ENCODE measurements at regions not wholly inside any gene's neighbourhood (a gene's known extent, or its start where the extent isn't known, plus 50 kb on each side); places are given as distances from the start of the nearest gene placed in this dataset.

DNA sequence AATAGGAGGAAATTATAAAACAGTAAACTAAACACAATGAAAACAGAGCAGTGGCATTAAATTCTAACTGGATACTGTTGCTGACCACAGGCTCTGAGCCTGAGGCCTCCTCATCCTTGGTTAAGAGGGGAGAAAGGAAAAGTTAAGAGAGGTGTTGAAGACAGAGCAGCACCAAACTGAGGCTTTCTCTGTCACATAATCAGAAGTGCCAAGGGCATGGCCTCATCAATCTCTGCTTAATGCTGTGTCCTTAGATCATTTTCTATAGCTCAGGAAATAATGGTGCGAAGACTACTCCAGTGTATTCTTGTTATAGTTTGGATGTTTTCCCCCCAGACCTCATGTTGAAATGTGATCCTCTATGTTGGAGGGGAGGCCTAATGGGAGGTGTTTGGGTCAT is 160.9 kb upstream of the SLC1A4 start:
- no peak overlapping the region for H3K9ac ChIP-seq (ENCODE audit: insufficient read length, low read depth)
- no peak overlapping the region for H3K4me3 ChIP-seq (ENCODE audit: insufficient read length, low read depth)
- TF ChIP-seq SUZ12 (IDR thresholded peaks at IDR 0.05; ENCODE audit: extremely low read depth, insufficient read depth, insufficient read length) (no peak), YY1 (IDR thresholded peaks at IDR 0.05; ENCODE audit: insufficient read depth, insufficient read length) (no peak), ZNF274 (IDR thresholded peaks at IDR 0.05; ENCODE audit: low read depth, low read length) (no peak)
- DNase-seq (ENCODE audit: low read depth, low spot score), result no peak
- H3K36me3 ChIP-seq (ENCODE audit: insufficient read depth, insufficient read length, low read length), result no peaks in the 10 kb centered on the region
- peaks cover 4% of the 10 kb centered on the region for H3K4me1 ChIP-seq (ENCODE audit: insufficient read depth, insufficient read length)
- peaks cover 7% of the 10 kb centered on the region for H3K27me3 ChIP-seq (ENCODE audit: insufficient read depth, insufficient read length)
- H3K9me3 ChIP-seq (ENCODE audit: insufficient read depth, low read length), result no peaks in the 10 kb centered on the region

DNA sequence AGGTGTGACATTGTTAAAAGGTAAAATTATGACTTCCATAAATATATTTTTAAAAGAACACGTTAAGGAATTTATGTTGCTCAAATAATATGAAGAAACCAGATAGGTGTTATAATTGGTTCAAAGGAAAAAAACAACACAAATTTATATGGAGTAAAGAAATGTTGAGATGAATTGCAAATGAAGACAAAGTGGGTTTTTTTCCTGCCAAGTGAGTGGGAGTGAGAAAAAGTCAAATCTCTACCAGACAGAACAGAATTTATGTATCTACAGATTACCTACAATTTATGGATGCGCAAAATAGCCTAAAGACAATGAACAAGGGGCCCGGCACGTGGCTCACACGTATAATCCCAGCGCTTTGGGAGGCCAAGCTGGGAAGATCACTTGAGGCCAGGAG is 159.7 kb upstream of the SLC1A4 start:
- H3K4me1 ChIP-seq (ENCODE audit: insufficient read depth, insufficient read length), result peaks cover 2% of the 10 kb centered on the region
- H3K9ac ChIP-seq (ENCODE audit: insufficient read length, low read depth), result no peak overlapping the region
- TF ChIP-seq SUZ12 (IDR thresholded peaks at IDR 0.05; ENCODE audit: extremely low read depth, insufficient read depth, insufficient read length) (no peak), YY1 (IDR thresholded peaks at IDR 0.05; ENCODE audit: insufficient read depth, insufficient read length) (no peak), ZNF274 (IDR thresholded peaks at IDR 0.05; ENCODE audit: low read depth, low read length) (no peak)
- no peaks in the 10 kb centered on the region for H3K36me3 ChIP-seq (ENCODE audit: insufficient read depth, insufficient read length, low read length)
- H3K4me3 ChIP-seq (ENCODE audit: insufficient read length, low read depth), result no peak overlapping the region
- H3K9me3 ChIP-seq (ENCODE audit: insufficient read depth, low read length), result no peaks in the 10 kb centered on the region
- DNase-seq (ENCODE audit: low read depth, low spot score), result no peak
- peaks cover 7% of the 10 kb centered on the region for H3K27me3 ChIP-seq (ENCODE audit: insufficient read depth, insufficient read length)

DNA sequence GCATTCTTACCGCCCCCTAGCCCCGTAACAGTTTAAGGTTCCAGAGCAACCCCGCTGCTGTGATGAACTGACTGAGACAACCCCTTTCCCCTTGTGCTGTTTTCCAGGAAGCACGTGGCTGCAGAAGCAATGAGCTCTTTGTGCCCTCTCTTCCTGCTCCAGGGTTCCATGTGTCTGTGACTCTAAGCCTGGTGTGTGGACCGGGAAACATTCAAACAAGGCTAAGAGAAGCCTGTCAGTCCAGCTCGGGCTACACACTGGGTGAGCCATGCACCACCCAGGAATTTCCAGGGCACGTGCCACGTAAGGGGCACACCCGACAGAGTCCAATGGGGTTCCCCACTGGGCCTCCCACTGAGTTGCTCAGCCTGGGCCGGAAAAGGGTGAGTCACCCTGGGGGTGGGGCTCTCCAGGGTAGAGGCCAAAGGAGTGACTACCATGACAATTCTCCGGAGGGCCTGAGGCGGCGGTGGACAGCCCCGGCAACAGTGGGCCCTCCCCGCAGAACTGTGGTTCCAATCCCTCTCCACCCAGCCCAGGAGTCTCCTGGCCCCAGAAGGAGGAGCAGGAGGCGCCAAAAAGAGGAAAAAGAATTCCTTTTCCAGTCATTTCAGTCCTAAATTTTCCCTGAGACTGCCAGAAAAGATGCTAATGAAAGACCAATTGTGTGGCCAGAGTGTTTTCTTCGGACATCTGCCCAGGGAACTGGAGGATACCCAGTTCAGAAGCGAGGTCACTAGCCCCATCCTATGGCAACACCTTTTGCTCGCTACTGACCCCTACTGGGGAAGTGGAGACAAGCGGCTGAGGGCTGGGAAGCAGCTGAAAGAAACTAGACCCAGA is 157.8 kb upstream of the SLC1A4 start:
- peak overlapping the region; percentile 1 for H3K9ac ChIP-seq (ENCODE audit: insufficient read length, low read depth)
- H3K27me3 ChIP-seq (ENCODE audit: insufficient read depth, insufficient read length), result no peaks in the 10 kb centered on the region
- no peaks in the 10 kb centered on the region for H3K36me3 ChIP-seq (ENCODE audit: insufficient read depth, insufficient read length, low read length)
- DNase-seq (ENCODE audit: low read depth, low spot score), result peak; percentile 54
- TF ChIP-seq YY1 (IDR thresholded peaks at IDR 0.05; ENCODE audit: insufficient read depth, insufficient read length) (no peak), ZNF274 (IDR thresholded peaks at IDR 0.05; ENCODE audit: low read depth, low read length) (no peak), SUZ12 (IDR thresholded peaks at IDR 0.05; ENCODE audit: extremely low read depth, insufficient read depth, insufficient read length) (no peak)
- no peak overlapping the region for H3K4me3 ChIP-seq (ENCODE audit: insufficient read length, low read depth)
- peaks cover 2% of the 10 kb centered on the region for H3K4me1 ChIP-seq (ENCODE audit: insufficient read depth, insufficient read length)
- no peaks in the 10 kb centered on the region for H3K9me3 ChIP-seq (ENCODE audit: insufficient read depth, low read length)

DNA sequence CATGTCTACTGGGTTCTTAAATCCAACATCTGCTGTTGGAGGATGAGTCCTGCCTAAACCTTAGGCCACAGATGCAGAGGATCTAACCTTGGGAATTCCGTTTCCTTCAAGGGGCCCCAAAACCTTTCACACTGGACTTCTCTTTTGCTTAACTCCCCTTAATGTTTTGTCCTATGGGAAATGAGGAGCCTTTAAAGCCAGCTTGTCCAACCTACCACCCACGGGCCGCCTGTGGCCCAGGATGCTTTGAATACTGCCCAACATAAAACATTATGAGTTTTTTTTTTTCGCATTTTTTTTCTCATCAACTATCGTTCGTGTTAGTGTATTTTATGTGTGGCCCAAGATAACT is 157.2 kb upstream of the SLC1A4 start:
- Histone ChIP-seq H3K27me3 (ENCODE audit: insufficient read depth, insufficient read length) (no peaks in the 10 kb centered on the region), H3K9ac (ENCODE audit: insufficient read length, low read depth) (no peak overlapping the region), H3K4me1 (ENCODE audit: insufficient read depth, insufficient read length) (peaks cover 2% of the 10 kb centered on the region), H3K9me3 (ENCODE audit: insufficient read depth, low read length) (no peaks in the 10 kb centered on the region), H3K4me3 (ENCODE audit: insufficient read length, low read depth) (no peak overlapping the region), H3K36me3 (ENCODE audit: insufficient read depth, insufficient read length, low read length) (no peaks in the 10 kb centered on the region)
- no peak for DNase-seq (ENCODE audit: low read depth, low spot score)
- no peak for TF ChIP-seq SUZ12 (IDR thresholded peaks at IDR 0.05; ENCODE audit: extremely low read depth, insufficient read depth, insufficient read length)
- TF ChIP-seq YY1 (IDR thresholded peaks at IDR 0.05; ENCODE audit: insufficient read depth, insufficient read length), result no peak
- no peak for TF ChIP-seq ZNF274 (IDR thresholded peaks at IDR 0.05; ENCODE audit: low read depth, low read length)

DNA sequence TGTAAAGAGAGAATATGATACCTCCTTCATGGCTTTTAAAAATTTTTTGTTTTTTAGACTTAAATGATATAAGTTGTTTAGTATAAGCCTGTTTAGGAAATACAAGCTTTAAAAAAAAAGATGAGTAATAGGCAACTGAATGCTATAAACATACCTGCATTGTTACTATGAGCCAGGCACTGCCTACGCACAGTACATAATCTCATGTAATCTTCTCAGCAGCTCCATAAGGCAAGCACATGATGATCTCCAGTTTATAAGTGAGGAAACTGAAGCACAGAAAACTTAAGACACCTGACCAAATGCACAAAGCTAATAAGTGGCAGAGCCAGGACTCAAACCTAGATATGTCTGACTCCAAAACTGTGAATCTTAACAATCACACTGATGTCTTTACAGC is 156.3 kb upstream of the SLC1A4 start:
- no peaks in the 10 kb centered on the region for H3K27me3 ChIP-seq (ENCODE audit: insufficient read depth, insufficient read length)
- peaks cover 2% of the 10 kb centered on the region for H3K4me1 ChIP-seq (ENCODE audit: insufficient read depth, insufficient read length)
- no peak for TF ChIP-seq ZNF274 (IDR thresholded peaks at IDR 0.05; ENCODE audit: low read depth, low read length)
- TF ChIP-seq YY1 (IDR thresholded peaks at IDR 0.05; ENCODE audit: insufficient read depth, insufficient read length), result no peak
- TF ChIP-seq SUZ12 (IDR thresholded peaks at IDR 0.05; ENCODE audit: extremely low read depth, insufficient read depth, insufficient read length), result no peak
- no peak overlapping the region for H3K4me3 ChIP-seq (ENCODE audit: insufficient read length, low read depth)
- no peaks in the 10 kb centered on the region for H3K36me3 ChIP-seq (ENCODE audit: insufficient read depth, insufficient read length, low read length)
- H3K9ac ChIP-seq (ENCODE audit: insufficient read length, low read depth), result no peak overlapping the region
- no peaks in the 10 kb centered on the region for H3K9me3 ChIP-seq (ENCODE audit: insufficient read depth, low read length)
- DNase-seq (ENCODE audit: low read depth, low spot score), result no peak

DNA sequence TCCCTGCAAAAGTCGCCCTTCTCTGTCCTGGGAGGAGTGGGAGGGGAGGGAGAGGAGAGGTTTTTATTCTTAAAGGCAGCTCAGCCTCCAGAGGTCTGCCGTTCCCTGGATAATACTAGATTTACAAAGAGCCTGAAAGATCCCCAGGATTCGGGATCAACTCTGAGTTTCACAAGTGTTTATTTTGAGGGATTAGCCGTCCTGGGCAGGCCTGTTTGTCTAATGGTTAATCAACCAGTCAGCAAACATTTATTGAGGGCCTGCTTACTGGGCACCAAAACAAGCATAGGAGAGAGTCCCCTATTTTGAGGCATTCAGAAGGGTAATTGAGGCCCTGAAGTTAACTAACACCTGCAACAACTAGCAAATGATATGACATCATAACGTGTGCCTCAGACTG is 152.6 kb upstream of the SLC1A4 start:
- peaks cover 2% of the 10 kb centered on the region for H3K4me1 ChIP-seq (ENCODE audit: insufficient read depth, insufficient read length)
- DNase-seq (ENCODE audit: low read depth, low spot score), result no peak
- TF ChIP-seq YY1 (IDR thresholded peaks at IDR 0.05; ENCODE audit: insufficient read depth, insufficient read length) (no peak), ZNF274 (IDR thresholded peaks at IDR 0.05; ENCODE audit: low read depth, low read length) (no peak), SUZ12 (IDR thresholded peaks at IDR 0.05; ENCODE audit: extremely low read depth, insufficient read depth, insufficient read length) (no peak)
- no peaks in the 10 kb centered on the region for H3K36me3 ChIP-seq (ENCODE audit: insufficient read depth, insufficient read length, low read length)
- no peaks in the 10 kb centered on the region for H3K9me3 ChIP-seq (ENCODE audit: insufficient read depth, low read length)
- no peak overlapping the region for H3K9ac ChIP-seq (ENCODE audit: insufficient read length, low read depth)
- no peak overlapping the region for H3K4me3 ChIP-seq (ENCODE audit: insufficient read length, low read depth)
- no peaks in the 10 kb centered on the region for H3K27me3 ChIP-seq (ENCODE audit: insufficient read depth, insufficient read length)

DNA sequence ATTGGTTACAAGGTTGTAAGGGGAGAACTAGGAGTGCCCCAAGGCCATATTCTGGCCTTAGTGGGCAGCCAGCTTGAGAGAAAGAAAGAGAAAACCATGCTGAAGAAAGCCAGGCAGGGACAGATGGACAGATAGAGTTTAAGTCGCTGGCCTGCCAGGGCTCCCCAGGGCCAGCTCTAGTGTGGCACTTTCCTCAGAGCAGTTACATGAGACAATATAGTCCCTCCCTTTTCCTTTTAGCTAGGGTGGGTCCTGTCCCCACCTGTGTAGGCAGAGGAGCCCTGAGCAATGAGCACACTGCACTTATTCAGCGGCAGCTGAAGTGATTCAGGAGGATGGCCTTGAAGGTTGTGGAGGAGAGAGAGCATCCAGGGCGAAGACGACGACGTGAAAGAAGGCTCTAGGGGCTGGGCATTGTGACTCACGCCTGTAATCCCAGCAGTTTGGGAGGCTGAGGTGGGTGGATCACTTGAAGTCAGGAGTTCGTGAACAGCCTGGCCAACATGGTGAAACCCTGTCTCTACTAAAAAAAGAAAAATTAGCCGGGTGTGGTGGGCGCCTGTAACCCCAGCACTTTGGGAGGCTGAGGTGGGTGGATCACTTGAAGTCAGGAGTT is 152.0 kb upstream of the SLC1A4 start:
- H3K9ac ChIP-seq (ENCODE audit: insufficient read length, low read depth), result no peak overlapping the region
- H3K9me3 ChIP-seq (ENCODE audit: insufficient read depth, low read length), result no peaks in the 10 kb centered on the region
- no peaks in the 10 kb centered on the region for H3K36me3 ChIP-seq (ENCODE audit: insufficient read depth, insufficient read length, low read length)
- H3K4me3 ChIP-seq (ENCODE audit: insufficient read length, low read depth), result no peak overlapping the region
- no peaks in the 10 kb centered on the region for H3K27me3 ChIP-seq (ENCODE audit: insufficient read depth, insufficient read length)
- TF ChIP-seq YY1 (IDR thresholded peaks at IDR 0.05; ENCODE audit: insufficient read depth, insufficient read length) (no peak), SUZ12 (IDR thresholded peaks at IDR 0.05; ENCODE audit: extremely low read depth, insufficient read depth, insufficient read length) (no peak), ZNF274 (IDR thresholded peaks at IDR 0.05; ENCODE audit: low read depth, low read length) (no peak)
- no peaks in the 10 kb centered on the region for H3K4me1 ChIP-seq (ENCODE audit: insufficient read depth, insufficient read length)
- DNase-seq (ENCODE audit: low read depth, low spot score), result no peak
